Fibroblast of skin of right quadriceps (primary cell): ENCODE measurements at regions not wholly inside any gene's neighbourhood (a gene's known extent, or its start where the extent isn't known, plus 50 kb on each side); places are given as distances from the start of the nearest gene placed in this dataset.

ENCODE experiments used
- DNase-seq: peaks from one replicate; pipeline ENCODE4 v3.0.0-alpha.2; 2013

- peak; percentile 71 for DNase-seq
Observed at GRCh38 chr6:56708810-56709597, 66.3 kb upstream of the DST start.

- DNase-seq = no peak
Observed at GRCh38 chr6:56706981-56707726, 64.5 kb upstream of the DST start.

GRCh38 chr6:56699066-56699654 lies 56.5 kb upstream of the DST start:
- peak; percentile 38 for DNase-seq

- no peak for DNase-seq
Observed at GRCh38 chr6:56695702-56696101, 53.0 kb upstream of the DST start.

GRCh38 chr6:56694002-56694401 lies 51.3 kb upstream of the DST start:
- no peak for DNase-seq

- peak; percentile 93 for DNase-seq
Observed at GRCh38 chr6:56693246-56693607, 50.5 kb upstream of the DST start.

- peak; percentile 69 for DNase-seq
Observed at GRCh38 chr6:56692523-56693245, 50.0 kb upstream of the DST start.
